Activated naive CD8-positive, alpha-beta T cell treated with anti-CD3 and anti-CD28 coated beads, Interleukin-2, amount 10 ng/mL, durations not matched to agents 7 days and 5 days (primary cell): ENCODE measurements at regions not wholly inside any gene's neighbourhood (a gene's known extent, or its start where the extent isn't known, plus 50 kb on each side); places are given as distances from the start of the nearest gene placed in this dataset.

Experiments used
- ATAC-seq: fragments of 150-1000 bp; cut with Tn5 transposase; one replicate; pipeline ENCODE4 v1.10.0; 2021; ENCODE audit warnings: low read depth, moderate library complexity
- POLR2A ChIA-PET: fragments of 350-600 bp; sonication (Branson Sonifier 250); formaldehyde crosslinking; loops from one replicate; lab custom pipeline; 2021; ENCODE audit warnings: antibody characterized with exemption; lab: Charles Lee
- DNase-seq: peaks from one replicate; pipeline ENCODE4 v3.0.0; 2021
- H3K27ac Mint-ChIP-seq: one replicate; pipeline ENCODE4 v1.8.0; 2022; ENCODE audit warnings: mild to moderate bottlenecking, mixed read lengths
- H3K27me3 Mint-ChIP-seq: one replicate; pipeline ENCODE4 v1.8.0; 2022; ENCODE audit warnings: mild to moderate bottlenecking, moderate library complexity, mixed read lengths
- H3K36me3 Mint-ChIP-seq: one replicate; pipeline ENCODE4 v1.8.0; 2021; ENCODE audit warnings: mild to moderate bottlenecking, mixed read lengths
- H3K4me1 Mint-ChIP-seq: one replicate; pipeline ENCODE4 v1.8.0; 2021; ENCODE audit warnings: mixed read lengths
- H3K4me3 Mint-ChIP-seq: one replicate; pipeline ENCODE4 v1.8.0; 2022; ENCODE audit warnings: mild to moderate bottlenecking, moderate library complexity, mixed read lengths
- H3K9me3 Mint-ChIP-seq: one replicate; pipeline ENCODE4 v1.8.0; 2021; ENCODE audit warnings: mixed read lengths

DNA sequence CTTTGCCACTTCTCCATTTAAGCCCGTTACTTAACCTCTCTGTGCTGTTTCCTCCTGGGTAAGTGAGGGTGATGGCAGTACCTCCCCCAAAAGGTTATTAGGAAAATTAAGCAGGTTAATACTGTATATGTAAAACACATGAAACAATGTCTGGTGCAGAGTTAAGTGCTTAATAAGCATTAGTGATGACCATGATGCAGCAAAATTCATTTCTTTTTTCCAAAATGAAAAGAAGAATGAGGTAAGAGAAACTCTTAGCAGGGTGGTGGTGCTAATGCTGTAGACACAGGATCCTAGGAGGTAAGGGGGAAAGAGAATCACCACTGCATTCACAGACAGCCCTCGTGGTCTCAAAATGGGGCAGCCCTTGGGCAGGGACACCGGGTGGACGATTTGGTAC lies 115.1 kb upstream of the RAI14 start:
- Mint-ChIP-seq H3K27ac (no peak overlapping the region), H3K27me3 (peaks cover 16% of the 10 kb centered on the region), H3K4me3 (no peak overlapping the region), H3K36me3 (no peaks in the 10 kb centered on the region), H3K9me3 (peaks cover 12% of the 10 kb centered on the region), H3K4me1 (no peaks in the 10 kb centered on the region)
- ATAC-seq (no peak), DNase-seq (no peak)
- POLR2A ChIA-PET = no interaction called here

GRCh38 chr5:34542818-34543217 lies 113.3 kb upstream of the RAI14 start:
- DNase-seq (no peak), ATAC-seq (no peak)
- Mint-ChIP-seq H3K9me3 (peaks cover 17% of the 10 kb centered on the region), H3K36me3 (no peaks in the 10 kb centered on the region), H3K27ac (no peak overlapping the region), H3K4me1 (no peaks in the 10 kb centered on the region), H3K27me3 (peaks cover 17% of the 10 kb centered on the region), H3K4me3 (no peak overlapping the region)
- POLR2A ChIA-PET = no interaction called here

GRCh38 chr5:34543687-34544086 lies 112.4 kb upstream of the RAI14 start:
- peaks cover 20% of the 10 kb centered on the region for H3K27me3 Mint-ChIP-seq
- peaks cover 17% of the 10 kb centered on the region for H3K9me3 Mint-ChIP-seq
- no peak for DNase-seq
- H3K4me1 Mint-ChIP-seq = no peaks in the 10 kb centered on the region
- H3K27ac Mint-ChIP-seq = no peak overlapping the region
- H3K4me3 Mint-ChIP-seq = no peak overlapping the region
- ATAC-seq = no peak
- H3K36me3 Mint-ChIP-seq = no peaks in the 10 kb centered on the region
- POLR2A ChIA-PET = no interaction called here

GRCh38 chr5:34544403-34544802 lies 111.7 kb upstream of the RAI14 start:
- DNase-seq = no peak
- H3K36me3 Mint-ChIP-seq = no peaks in the 10 kb centered on the region
- H3K4me1 Mint-ChIP-seq = no peaks in the 10 kb centered on the region
- ATAC-seq = no peak
- H3K27ac Mint-ChIP-seq = no peak overlapping the region
- peaks cover 17% of the 10 kb centered on the region for H3K27me3 Mint-ChIP-seq
- H3K9me3 Mint-ChIP-seq = peaks cover 17% of the 10 kb centered on the region
- POLR2A ChIA-PET = no interaction called here
- H3K4me3 Mint-ChIP-seq = no peak overlapping the region

GRCh38 chr5:34545164-34545563 lies 111.0 kb upstream of the RAI14 start:
- Mint-ChIP-seq H3K27me3 (peaks cover 12% of the 10 kb centered on the region), H3K36me3 (no peaks in the 10 kb centered on the region), H3K4me1 (no peaks in the 10 kb centered on the region), H3K27ac (no peak overlapping the region), H3K9me3 (peaks cover 17% of the 10 kb centered on the region), H3K4me3 (no peak overlapping the region)
- no peak for DNase-seq
- POLR2A ChIA-PET = no interaction called here
- ATAC-seq = no peak

- H3K27me3 Mint-ChIP-seq = peaks cover 11% of the 10 kb centered on the region
- no peak overlapping the region for H3K4me3 Mint-ChIP-seq
- H3K27ac Mint-ChIP-seq = no peak overlapping the region
- no peak for ATAC-seq
- H3K9me3 Mint-ChIP-seq = peaks cover 17% of the 10 kb centered on the region
- DNase-seq = no peak
- H3K4me1 Mint-ChIP-seq = no peaks in the 10 kb centered on the region
- no peaks in the 10 kb centered on the region for H3K36me3 Mint-ChIP-seq
- POLR2A ChIA-PET = no interaction called here
Measured at GRCh38 chr5:34545626-34546025, 110.5 kb upstream of the RAI14 start.

DNA sequence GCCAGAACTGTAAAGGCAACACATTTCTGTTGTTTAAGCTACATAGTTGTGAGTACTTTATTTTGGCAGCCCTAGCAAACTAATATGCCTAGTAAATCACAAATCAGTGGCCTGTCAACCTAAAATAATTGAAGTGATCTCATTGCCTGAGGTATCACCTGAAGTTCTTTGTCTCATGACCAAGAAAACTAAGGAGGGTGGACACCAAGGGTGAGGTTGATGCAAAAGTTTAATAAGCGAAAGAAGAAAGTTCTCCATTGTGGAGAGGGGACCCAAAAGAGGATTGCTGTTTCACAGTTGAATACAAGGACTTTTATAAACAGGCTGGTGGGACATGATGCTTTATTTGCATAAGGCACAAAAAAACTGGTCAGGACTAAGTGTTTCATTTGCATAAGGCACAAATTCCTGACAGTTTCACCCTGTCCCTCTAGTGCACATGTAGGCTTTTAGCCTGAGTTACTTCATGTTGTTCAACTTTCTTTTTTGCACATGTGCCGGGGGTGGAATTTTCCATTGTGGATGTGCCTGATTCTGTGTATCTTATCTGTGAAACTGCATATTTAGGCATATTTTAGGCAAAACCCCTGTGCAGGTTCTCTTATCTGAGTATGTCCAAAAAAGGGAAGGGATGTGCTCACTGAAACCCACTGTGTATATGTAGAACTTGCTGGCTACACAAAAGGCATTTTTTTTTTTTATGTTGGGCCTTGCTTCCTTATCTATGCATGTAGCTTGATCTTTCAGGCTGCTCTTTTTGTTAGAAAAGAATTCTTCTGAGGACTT lies 108.6 kb upstream of the RAI14 start:
- peaks cover 17% of the 10 kb centered on the region for H3K9me3 Mint-ChIP-seq
- no peak overlapping the region for H3K4me3 Mint-ChIP-seq
- no peak for ATAC-seq

DNA sequence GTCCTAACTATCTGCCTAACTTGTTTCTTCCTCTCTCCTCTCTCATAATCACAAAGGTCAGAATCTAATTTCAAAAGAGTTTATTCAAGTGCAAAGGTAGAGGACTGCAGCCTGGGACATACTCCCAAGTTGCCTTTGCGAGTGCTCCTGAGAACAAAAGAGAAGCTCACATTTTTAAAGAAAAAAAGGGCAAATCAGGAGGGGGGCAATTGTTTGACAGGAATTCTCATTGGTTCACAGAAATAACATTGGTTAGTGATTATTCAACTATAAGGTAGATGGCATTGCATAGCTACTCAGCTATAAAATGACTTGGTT lies 108.1 kb upstream of the RAI14 start:
- POLR2A ChIA-PET = no interaction called here
- DNase-seq (no peak), ATAC-seq (no peak)
- Mint-ChIP-seq H3K4me1 (no peaks in the 10 kb centered on the region), H3K27ac (no peak overlapping the region), H3K36me3 (no peaks in the 10 kb centered on the region), H3K9me3 (peaks cover 14% of the 10 kb centered on the region), H3K4me3 (no peak overlapping the region), H3K27me3 (peaks cover 3% of the 10 kb centered on the region)

More for the DNA sequence above, 108.6 kb upstream of the RAI14 start:
- DNase-seq = no peak
- POLR2A ChIA-PET = no interaction called here
- Mint-ChIP-seq H3K27me3 (peaks cover 3% of the 10 kb centered on the region), H3K27ac (no peak overlapping the region), H3K36me3 (no peaks in the 10 kb centered on the region), H3K4me1 (no peaks in the 10 kb centered on the region)

DNA sequence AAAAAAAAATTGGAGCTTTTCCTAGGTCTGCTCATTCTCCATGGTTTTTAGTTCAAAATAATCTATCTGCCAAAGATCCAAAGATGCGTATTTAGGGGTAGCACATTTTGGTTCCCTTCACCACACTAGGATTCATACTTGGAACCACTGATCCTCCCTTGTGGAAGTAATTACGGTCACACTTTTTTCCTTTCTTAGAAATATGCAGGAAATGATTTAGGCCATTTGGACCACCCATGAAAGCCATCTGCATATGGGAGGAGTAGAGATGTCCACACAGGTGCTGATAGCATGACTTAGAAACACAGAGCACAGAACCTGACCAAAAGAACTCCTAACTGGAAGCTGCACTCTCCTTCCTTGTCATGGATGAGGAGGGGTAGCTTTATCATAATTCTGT lies 105.9 kb upstream of the RAI14 start:
- H3K27ac Mint-ChIP-seq = no peak overlapping the region
- no peak for ATAC-seq
- peaks cover 5% of the 10 kb centered on the region for H3K9me3 Mint-ChIP-seq
- H3K27me3 Mint-ChIP-seq = peaks cover 3% of the 10 kb centered on the region
- no peak overlapping the region for H3K4me3 Mint-ChIP-seq
- no peak for DNase-seq
- no peaks in the 10 kb centered on the region for H3K4me1 Mint-ChIP-seq
- POLR2A ChIA-PET = no interaction called here
- H3K36me3 Mint-ChIP-seq = no peaks in the 10 kb centered on the region

DNA sequence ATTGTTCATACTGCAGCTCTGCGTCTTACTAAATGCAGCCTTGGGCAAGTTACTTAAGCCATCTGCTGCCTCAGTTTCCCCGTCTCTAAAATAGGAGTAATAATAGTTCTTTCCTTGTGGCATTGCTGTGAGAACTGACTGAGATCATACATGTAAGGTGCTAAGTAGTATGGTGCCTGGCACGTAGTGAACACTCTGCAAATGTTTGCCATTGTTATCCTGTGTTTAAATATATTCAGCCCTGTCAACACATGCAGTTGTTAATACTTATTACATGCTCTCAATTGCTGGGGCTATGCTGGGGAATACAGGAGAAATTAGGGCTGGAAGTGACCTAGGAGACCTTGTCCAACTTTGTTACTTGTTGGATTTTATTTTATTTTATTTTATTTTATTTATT lies 105.2 kb upstream of the RAI14 start:
- H3K27me3 Mint-ChIP-seq = peaks cover 3% of the 10 kb centered on the region
- H3K4me1 Mint-ChIP-seq = no peaks in the 10 kb centered on the region
- POLR2A ChIA-PET = no interaction called here
- no peak overlapping the region for H3K4me3 Mint-ChIP-seq
- no peak overlapping the region for H3K27ac Mint-ChIP-seq
- no peaks in the 10 kb centered on the region for H3K36me3 Mint-ChIP-seq
- peaks cover 5% of the 10 kb centered on the region for H3K9me3 Mint-ChIP-seq
- DNase-seq (no peak), ATAC-seq (no peak)

- ATAC-seq (no peak), DNase-seq (no peak)
- no peak overlapping the region for H3K4me3 Mint-ChIP-seq
- peaks cover 3% of the 10 kb centered on the region for H3K9me3 Mint-ChIP-seq
- POLR2A ChIA-PET = no interaction called here
- H3K36me3 Mint-ChIP-seq = no peaks in the 10 kb centered on the region
- peaks cover 3% of the 10 kb centered on the region for H3K27me3 Mint-ChIP-seq
- H3K4me1 Mint-ChIP-seq = no peaks in the 10 kb centered on the region
- no peak overlapping the region for H3K27ac Mint-ChIP-seq
Measured at GRCh38 chr5:34551911-34552433, 104.2 kb upstream of the RAI14 start.

- DNase-seq (no peak), ATAC-seq (no peak)
- H3K4me3 Mint-ChIP-seq = no peak overlapping the region
- H3K27ac Mint-ChIP-seq = no peak overlapping the region
- POLR2A ChIA-PET = no interaction called here
- no peaks in the 10 kb centered on the region for H3K4me1 Mint-ChIP-seq
- H3K27me3 Mint-ChIP-seq = peaks cover 3% of the 10 kb centered on the region
- H3K36me3 Mint-ChIP-seq = no peaks in the 10 kb centered on the region
- no peaks in the 10 kb centered on the region for H3K9me3 Mint-ChIP-seq
Measured at GRCh38 chr5:34552686-34553085, 103.4 kb upstream of the RAI14 start.

DNA sequence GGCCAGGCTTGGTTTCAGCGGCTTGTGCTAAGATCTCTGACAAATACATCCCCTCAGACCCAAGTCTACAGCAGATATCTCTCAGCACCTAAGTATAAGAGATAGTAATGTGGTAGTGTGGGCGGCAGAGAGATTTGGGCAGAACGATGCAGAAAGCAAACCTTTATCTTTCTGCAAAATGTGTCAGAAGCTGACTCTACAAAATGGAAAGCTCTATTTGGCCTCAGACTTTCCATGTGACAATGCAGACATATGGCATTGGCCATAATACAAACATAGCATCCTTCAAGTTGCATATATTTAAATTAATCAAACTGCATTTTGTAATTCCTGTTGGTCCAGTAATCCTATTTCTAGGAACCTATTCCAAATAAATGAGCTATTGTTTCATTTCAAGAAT lies 102.5 kb upstream of the RAI14 start:
- POLR2A ChIA-PET = interaction anchor here (0.6 kb wide), 1 partner anchor 1829 kb away, joined by 3 read pairs; no protein-coding TSS in a partner anchor
- Mint-ChIP-seq H3K27me3 (no peaks in the 10 kb centered on the region), H3K36me3 (no peaks in the 10 kb centered on the region), H3K9me3 (no peaks in the 10 kb centered on the region), H3K27ac (no peak overlapping the region), H3K4me3 (no peak overlapping the region), H3K4me1 (no peaks in the 10 kb centered on the region)
- no peak for ATAC-seq
- DNase-seq = no peak

- no peak for DNase-seq
- ATAC-seq = no peak
- Mint-ChIP-seq H3K27ac (no peak overlapping the region), H3K36me3 (no peaks in the 10 kb centered on the region), H3K4me1 (no peaks in the 10 kb centered on the region), H3K4me3 (no peak overlapping the region), H3K27me3 (no peaks in the 10 kb centered on the region), H3K9me3 (no peaks in the 10 kb centered on the region)
- POLR2A ChIA-PET = no interaction called here
Measured at GRCh38 chr5:34554641-34555040, 101.5 kb upstream of the RAI14 start.
